ENCODE measurements at regions not wholly inside any gene's neighbourhood (a gene's known extent, or its start where the extent isn't known, plus 50 kb on each side); places are given as distances from the start of the nearest gene placed in this dataset.

- TF ChIP-seq ZC3H10 (CRISPR knock-in tag; IDR thresholded peaks at IDR 0.05) (no peak), ZNF70 (CRISPR knock-in tag; IDR thresholded peaks at IDR 0.05) (no peak), CREB5 (CRISPR knock-in tag; IDR thresholded peaks at IDR 0.05; ENCODE audit: low read depth) (no peak)
Observed at GRCh38 chr7:13189668-13190067, 502.2 kb downstream of the ARL4A start (continued).

DNA sequence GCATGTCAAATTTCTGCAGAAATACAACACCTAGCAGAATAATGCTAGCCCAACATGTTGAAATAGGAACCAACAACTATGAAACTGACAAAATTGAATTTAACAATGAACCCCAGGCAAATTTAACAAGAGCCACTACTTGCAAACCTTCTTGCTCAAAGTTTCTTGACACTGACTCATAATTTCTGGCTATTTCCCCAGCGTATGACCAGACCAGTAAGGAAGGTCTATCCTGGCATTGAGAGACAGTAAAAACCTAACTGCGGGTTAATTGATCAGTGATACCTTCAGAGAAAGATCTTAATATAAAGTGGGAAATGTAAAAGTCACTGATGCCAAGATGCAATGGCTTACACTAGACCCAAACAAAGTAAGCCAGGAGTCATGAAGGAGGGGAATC, 510.1 kb downstream of the ARL4A start:
- ATAC-seq = no peak
- TF ChIP-seq TCF4 (CRISPR knock-in tag; IDR thresholded peaks at IDR 0.05; ENCODE audit: borderline replicate concordance) = no peak
- TF ChIP-seq SNAI2 (CRISPR knock-in tag; IDR thresholded peaks at IDR 0.05) = no peak
- TF ChIP-seq ZNF565 (CRISPR knock-in tag; conservative IDR thresholded peaks at IDR 0.05; ENCODE audit: low read depth) = no peak
- TF ChIP-seq CSDC2 (CRISPR knock-in tag; IDR thresholded peaks at IDR 0.05) = no peak
- no peak for TF ChIP-seq CREB5 (CRISPR knock-in tag; IDR thresholded peaks at IDR 0.05; ENCODE audit: low read depth)
- TF ChIP-seq OSR1 (CRISPR knock-in tag; IDR thresholded peaks at IDR 0.05) = no peak
- TF ChIP-seq BACH2 (CRISPR knock-in tag; IDR thresholded peaks at IDR 0.05; ENCODE audit: borderline replicate concordance) = no peak
- TF ChIP-seq, protein P1, sequence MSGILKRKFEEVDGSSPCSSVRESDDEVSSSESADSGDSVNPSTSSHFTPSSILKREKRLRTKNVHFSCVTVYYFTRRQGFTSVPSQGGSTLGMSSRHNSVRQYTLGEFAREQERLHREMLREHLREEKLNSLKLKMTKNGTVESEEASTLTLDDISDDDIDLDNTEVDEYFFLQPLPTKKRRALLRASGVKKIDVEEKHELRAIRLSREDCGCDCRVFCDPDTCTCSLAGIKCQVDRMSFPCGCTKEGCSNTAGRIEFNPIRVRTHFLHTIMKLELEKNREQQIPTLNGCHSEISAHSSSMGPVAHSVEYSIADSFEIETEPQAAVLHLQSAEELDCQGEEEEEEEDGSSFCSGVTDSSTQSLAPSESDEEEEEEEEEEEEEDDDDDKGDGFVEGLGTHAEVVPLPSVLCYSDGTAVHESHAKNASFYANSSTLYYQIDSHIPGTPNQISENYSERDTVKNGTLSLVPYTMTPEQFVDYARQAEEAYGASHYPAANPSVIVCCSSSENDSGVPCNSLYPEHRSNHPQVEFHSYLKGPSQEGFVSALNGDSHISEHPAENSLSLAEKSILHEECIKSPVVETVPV (CRISPR knock-in tag; IDR thresholded peaks at IDR 0.05) = no peak
- no peak for TF ChIP-seq ZNF8 (CRISPR knock-in tag; IDR thresholded peaks at IDR 0.05)

DNA sequence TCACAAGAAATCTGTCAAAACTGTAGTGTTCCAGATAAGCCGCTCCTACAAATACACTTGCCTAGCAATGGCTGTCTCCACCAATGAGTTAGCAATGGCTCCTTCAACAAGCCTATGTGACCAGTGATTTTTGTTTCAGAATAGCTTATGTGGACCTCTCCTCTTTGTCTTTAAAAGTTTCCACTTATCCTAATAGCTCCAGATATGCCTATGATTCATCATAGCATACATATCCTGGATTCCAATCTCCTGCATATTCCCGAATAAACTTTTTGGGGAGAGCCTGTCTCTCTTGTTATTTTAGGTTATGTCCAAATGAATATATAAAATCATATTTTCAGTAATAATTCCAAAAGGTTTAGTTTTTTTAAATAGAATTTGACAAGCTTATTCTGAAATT, 510.6 kb downstream of the ARL4A start:
- ATAC-seq = no peak
- no peak for TF ChIP-seq OSR1 (CRISPR knock-in tag; IDR thresholded peaks at IDR 0.05)
- no peak for TF ChIP-seq ZNF8 (CRISPR knock-in tag; IDR thresholded peaks at IDR 0.05)
- no peak for TF ChIP-seq ZNF70 (CRISPR knock-in tag; IDR thresholded peaks at IDR 0.05)
- no peak for TF ChIP-seq ZFP3 (CRISPR knock-in tag; IDR thresholded peaks at IDR 0.05)
- TF ChIP-seq, protein P1 (CRISPR knock-in tag; IDR thresholded peaks at IDR 0.05) = no peak
- no peak for TF ChIP-seq RARB (CRISPR knock-in tag; IDR thresholded peaks at IDR 0.05)

- ATAC-seq = no peak
- TF ChIP-seq ZNF8 (CRISPR knock-in tag; IDR thresholded peaks at IDR 0.05) (no peak), TCF4 (CRISPR knock-in tag; IDR thresholded peaks at IDR 0.05; ENCODE audit: borderline replicate concordance) (no peak), ZFP3 (CRISPR knock-in tag; IDR thresholded peaks at IDR 0.05) (no peak), OSR1 (CRISPR knock-in tag; IDR thresholded peaks at IDR 0.05) (no peak), BACH2 (CRISPR knock-in tag; IDR thresholded peaks at IDR 0.05; ENCODE audit: borderline replicate concordance) (no peak), CREB5 (CRISPR knock-in tag; IDR thresholded peaks at IDR 0.05; ENCODE audit: low read depth) (no peak), CSDC2 (CRISPR knock-in tag; IDR thresholded peaks at IDR 0.05) (no peak), TOX (CRISPR knock-in tag; IDR thresholded peaks at IDR 0.05; ENCODE audit: borderline replicate concordance) (no peak), ZNF565 (CRISPR knock-in tag; conservative IDR thresholded peaks at IDR 0.05; ENCODE audit: low read depth) (no peak), ESRRG (CRISPR knock-in tag; IDR thresholded peaks at IDR 0.05) (no peak), ARNTL (CRISPR knock-in tag; IDR thresholded peaks at IDR 0.05; ENCODE audit: borderline replicate concordance, low read depth) (no peak), SNAI2 (CRISPR knock-in tag; IDR thresholded peaks at IDR 0.05) (no peak), ISL1 (CRISPR knock-in tag; IDR thresholded peaks at IDR 0.05) (no peak), PPARA (CRISPR knock-in tag; IDR thresholded peaks at IDR 0.05; ENCODE audit: borderline replicate concordance) (no peak)
- TF ChIP-seq, protein P2, sequence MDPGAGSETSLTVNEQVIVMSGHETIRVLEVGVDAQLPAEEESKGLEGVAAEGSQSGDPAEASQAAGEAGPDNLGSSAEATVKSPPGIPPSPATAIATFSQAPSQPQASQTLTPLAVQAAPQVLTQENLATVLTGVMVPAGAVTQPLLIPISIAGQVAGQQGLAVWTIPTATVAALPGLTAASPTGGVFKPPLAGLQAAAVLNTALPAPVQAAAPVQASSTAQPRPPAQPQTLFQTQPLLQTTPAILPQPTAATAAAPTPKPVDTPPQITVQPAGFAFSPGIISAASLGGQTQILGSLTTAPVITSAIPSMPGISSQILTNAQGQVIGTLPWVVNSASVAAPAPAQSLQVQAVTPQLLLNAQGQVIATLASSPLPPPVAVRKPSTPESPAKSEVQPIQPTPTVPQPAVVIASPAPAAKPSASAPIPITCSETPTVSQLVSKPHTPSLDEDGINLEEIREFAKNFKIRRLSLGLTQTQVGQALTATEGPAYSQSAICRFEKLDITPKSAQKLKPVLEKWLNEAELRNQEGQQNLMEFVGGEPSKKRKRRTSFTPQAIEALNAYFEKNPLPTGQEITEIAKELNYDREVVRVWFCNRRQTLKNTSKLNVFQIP (CRISPR knock-in tag; IDR thresholded peaks at IDR 0.05; ENCODE audit: borderline replicate concordance, low read depth) = no peak
- TF ChIP-seq, protein P3, sequence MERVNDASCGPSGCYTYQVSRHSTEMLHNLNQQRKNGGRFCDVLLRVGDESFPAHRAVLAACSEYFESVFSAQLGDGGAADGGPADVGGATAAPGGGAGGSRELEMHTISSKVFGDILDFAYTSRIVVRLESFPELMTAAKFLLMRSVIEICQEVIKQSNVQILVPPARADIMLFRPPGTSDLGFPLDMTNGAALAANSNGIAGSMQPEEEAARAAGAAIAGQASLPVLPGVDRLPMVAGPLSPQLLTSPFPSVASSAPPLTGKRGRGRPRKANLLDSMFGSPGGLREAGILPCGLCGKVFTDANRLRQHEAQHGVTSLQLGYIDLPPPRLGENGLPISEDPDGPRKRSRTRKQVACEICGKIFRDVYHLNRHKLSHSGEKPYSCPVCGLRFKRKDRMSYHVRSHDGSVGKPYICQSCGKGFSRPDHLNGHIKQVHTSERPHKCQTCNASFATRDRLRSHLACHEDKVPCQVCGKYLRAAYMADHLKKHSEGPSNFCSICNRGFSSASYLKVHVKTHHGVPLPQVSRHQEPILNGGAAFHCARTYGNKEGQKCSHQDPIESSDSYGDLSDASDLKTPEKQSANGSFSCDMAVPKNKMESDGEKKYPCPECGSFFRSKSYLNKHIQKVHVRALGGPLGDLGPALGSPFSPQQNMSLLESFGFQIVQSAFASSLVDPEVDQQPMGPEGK (CRISPR knock-in tag; IDR thresholded peaks at IDR 0.05; ENCODE audit: borderline replicate concordance) = no peak
Observed at GRCh38 chr7:13198727-13199126, 511.3 kb downstream of the ARL4A start.

Measured in SK-N-SH treated with all-trans-retinoic acid at 6 μM for 48 hours (cell line).